Activated T-cell treated with anti-CD3 and anti-CD28 coated beads for 48 hours (primary cell): ENCODE measurements at regions not wholly inside any gene's neighbourhood (a gene's known extent, or its start where the extent isn't known, plus 50 kb on each side); places are given as distances from the start of the nearest gene placed in this dataset.
"Not testable (repeated sequence)": the region's sequence is repeated elsewhere in the genome, so short reads cannot be mapped to it uniquely, and the experiment has no call there.

Experiments
- DNase-seq: peaks from one replicate; pipeline ENCODE4 v3.0.0-alpha.2; 2020; ENCODE audit warnings: low read depth

DNA sequence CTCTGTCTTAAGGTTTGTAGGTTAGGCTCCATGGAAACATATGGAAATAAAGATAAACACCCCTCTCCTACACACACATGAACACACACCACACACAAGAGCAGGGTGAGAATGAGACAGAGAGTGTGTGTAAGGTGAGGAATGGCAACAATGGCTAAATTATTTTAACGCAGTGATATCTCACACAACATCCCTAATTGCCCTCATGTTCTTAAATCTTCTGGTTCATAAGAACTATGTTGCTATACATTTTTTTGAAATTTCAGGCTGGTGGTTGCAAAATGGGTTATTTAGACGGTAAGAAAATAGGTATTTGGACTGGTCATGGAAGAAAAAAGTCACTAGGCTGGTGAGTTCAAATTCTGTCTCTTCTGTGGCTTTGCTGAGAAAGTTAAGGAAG, 316.7 kb upstream of the ESRRG start:
- DNase-seq: no peak

DNA sequence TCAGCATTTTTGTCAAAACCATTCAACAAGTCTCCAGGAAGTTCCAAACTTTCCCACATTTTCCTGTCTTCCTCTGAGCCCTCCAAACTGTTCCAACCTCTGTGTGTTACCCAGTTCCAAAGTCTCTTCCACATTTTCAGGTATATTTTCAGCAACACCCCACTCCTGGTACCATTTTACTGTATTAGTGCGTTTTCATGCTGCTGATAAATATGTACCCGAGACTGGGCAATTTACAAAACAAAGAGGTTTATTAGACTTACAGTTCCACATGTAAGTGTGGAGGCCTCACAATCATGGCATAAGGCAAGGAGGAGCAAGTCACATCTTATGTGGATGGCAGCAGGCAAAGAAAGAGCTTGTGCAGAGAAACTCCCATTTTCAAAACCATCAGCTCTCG, 315.9 kb upstream of the ESRRG start:
- not testable (repeated sequence) for DNase-seq

DNA sequence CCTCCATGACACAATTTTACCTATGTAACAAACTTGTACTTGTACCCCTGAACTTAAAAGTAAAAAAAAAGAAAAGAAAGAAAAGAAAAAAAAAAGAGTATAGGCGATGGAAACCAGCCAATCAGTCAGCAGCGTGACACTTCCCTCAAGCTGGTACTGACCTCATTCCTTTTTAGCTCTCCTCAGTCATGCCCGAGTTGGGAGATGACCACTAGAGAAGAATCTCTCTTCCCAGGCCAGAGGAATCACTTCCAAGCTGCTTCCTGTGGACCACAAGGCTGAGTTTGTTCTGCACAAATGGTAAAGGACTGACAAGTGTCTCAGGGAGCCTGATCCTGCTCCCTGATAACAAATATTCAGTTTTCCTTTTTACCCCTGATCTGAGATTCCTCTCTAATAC, 313.5 kb upstream of the ESRRG start:
- no peak for DNase-seq

DNA sequence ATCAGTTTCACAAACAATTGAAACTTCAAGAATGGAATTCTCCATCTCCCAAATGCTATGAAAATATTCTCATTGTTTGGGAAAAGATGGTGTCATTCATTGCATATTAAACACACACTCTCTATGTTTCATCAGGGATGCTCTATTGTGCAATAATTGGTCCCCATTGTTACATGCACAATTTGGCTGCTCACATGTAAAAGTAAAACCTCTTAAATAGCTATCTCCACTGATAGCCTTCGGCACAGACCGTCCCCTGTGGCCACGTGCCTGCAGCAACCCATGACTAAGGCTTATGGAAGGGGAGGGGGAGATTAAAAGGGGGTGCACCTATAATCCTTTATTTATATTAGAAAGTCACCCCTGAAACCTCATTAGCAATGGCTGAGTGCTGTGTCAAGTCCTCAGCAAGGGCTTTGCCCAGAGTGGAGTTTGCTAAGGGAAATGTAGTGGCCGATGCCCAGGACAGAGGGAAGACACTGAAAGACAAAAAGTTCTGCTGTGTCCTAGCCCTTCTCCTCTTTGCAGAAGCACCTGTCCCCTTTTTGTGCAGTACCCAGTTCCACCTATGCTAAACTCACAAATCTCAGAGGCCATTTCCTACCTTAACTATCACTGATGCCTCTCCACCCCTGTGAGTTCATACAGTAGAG, 309.6 kb upstream of the ESRRG start:
- no peak for DNase-seq

DNA sequence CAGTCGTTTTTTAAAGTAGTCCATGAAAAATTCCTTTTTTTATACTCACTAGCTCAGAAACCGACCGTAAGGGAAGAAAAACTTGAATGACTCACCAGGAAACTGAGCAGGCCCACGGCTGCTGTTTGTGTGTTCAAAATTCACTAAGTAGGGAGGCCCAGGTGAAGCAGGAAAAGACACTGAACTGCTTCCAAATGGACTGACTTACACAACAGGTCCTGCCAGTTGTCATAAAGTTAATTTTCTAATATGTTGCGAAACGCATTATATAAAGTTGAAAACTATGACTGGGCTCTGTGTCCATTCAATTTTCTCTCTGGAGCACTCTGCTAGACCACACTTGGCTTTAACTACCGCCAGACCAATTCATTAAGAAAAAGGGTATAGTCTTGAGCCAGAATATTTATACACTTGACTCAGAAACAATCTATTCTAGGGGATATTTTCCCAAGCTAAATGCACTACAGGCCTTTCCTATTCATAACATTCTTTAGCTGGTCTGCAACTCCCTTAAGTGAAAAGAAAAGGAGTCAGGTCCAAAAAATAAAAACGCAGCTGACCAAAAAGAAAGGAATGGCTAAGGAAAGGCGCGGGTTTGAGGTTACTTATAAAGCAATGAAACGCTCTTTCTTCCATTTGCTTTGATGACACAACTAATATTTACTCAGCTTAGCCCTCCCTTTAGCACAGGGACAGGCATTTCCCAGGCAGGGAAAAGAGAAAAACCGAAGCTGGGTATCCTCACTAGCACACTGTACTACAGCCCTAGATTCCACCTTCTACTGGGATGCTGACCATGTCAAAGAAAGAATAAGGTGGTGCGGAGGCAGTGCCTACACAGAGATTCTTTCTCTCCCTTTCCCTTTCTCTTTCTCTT, 306.3 kb upstream of the ESRRG start:
- DNase-seq: no peak

DNA sequence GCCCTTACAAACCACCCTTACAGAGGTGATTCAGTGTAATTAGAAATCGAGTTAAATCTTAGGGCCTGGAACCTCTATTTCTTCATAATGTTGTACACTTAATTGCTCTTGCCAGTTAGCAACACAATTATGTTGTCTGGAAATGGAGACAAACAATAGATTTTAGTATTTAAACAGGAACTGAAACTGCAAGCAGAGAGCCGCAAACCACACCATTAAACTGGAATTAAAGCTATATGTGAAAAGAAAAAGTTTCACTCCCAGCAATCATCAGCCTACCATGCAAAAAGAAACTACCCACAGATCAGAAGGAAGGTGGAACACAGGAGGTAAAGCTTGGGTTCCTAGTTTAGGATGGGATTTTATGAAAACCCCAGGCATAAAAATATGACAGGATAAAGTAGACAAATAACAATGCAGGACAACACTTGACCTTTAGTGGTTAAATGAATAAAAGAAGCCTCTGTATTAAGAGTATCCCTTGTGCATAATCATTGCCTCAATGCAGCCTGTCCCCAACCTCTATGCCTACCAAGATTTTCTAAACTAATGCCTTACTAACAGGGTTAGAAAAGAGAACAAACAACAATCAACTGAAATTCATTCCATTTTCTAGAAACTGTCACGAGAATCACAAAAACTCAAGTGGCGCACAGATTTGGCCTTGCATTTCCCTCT, 304.3 kb upstream of the ESRRG start:
- DNase-seq: no peak

DNA sequence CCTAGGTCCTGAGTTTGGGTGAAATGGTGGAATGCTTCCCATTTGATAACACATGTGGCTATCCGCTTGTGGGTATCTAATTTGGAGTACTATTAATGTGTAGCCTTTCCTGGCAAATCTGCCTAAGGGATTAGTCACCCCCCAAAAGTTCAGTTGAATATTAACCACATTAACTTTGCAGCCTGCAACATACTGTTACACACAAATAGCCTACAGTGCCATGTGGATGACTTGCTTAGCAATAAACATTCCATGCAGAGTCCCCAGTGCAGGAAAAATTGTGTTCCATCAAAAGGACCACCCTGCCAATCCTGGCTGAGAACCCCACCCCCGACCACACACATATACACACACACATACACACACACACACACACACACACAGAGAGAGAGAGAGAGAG, 303.3 kb upstream of the ESRRG start:
- DNase-seq: no peak

DNA sequence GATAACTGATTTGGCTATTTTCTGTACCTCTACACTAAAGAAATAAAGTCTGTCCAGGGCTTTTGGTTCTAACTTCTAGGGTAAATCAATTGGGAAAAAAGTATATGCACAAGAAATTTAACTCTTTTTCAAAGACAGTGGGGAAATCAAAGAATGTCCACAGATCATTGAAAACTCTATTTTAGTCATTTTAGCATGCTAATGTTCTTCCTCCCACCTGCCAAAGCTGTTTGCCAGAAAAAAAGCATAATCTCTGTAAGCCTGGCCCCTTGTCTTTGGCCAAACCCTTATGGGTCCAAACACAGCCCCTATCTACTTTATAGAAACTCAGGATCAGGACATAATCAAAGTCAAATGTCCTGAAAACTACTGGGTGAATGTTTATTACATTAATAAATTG, 302.2 kb upstream of the ESRRG start:
- no peak for DNase-seq

DNA sequence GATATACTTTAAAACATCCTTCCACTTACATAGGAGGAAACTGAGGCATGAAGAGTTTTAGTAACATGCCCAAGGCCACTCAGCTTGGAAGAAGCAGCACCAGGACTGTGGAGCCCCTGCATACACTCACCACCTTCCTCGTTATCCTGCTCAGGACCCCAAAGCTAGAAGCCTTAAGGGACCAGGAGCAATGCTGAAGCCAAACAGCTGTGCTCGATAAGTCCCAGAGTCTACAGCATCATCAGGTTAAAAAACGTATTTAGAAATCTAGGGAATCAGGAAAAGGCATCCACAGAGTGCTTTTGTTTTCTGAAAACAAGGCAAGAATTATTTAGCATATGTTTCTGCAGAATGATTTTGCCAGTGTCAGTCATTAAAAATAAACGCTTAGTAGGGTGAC, 301.7 kb upstream of the ESRRG start:
- DNase-seq: no peak

DNA sequence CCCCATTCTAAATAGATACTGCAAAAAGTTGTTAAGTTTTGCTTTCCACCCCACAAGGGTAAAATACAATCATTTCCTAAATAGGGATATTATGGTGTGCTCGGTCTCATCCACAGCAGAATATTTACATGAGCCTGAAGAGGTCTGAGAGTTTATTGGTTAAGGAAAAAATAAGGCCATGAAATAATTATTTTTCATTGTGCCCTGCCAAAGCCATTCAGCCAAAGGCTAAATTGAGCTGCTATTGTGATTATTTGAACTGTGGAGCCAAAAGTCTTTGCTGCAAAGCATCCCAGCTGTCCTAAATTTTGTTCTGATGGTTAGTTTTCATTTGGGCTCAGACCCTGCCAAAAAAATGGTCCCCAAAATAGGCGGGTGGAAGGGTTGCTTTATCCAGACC, 298.7 kb upstream of the ESRRG start:
- no peak for DNase-seq

DNA sequence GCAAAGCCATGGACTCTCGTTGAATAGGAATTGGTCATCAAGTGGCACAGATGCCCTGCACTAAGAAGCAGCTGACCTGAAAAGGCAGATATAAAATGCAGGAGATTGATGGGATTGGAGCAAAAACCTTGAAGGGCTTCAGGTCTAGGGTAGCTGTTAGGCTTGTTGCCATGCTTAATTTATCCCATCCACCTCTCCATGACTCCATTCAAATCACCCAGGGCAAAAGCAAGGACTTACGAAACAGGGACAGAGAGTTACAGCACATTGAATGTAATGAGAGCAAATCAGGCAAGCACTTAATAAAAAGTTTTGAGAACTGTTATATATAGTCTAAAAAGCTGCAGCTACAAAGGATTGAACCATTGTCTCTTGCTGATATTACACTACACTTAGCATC, 298.2 kb upstream of the ESRRG start:
- no peak for DNase-seq

DNA sequence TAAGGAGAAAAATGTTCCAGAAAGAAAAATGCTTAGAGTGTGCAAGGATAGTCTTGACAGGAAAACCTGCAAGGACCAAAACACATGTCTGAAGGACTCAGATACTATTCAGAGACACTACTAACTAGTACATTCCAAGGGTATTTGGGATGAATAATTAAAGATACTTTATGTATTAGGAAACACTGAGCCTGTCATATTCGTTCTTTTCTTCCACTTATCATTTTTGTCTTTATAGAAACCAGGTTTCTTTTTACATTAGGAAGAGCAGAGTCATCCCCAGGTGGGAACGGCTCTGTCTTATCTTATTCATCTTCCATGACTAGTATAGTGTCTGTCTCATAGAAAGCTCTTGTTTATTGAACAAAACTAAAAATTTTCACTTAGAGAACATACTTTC, 296.2 kb upstream of the ESRRG start:
- DNase-seq: no peak

DNA sequence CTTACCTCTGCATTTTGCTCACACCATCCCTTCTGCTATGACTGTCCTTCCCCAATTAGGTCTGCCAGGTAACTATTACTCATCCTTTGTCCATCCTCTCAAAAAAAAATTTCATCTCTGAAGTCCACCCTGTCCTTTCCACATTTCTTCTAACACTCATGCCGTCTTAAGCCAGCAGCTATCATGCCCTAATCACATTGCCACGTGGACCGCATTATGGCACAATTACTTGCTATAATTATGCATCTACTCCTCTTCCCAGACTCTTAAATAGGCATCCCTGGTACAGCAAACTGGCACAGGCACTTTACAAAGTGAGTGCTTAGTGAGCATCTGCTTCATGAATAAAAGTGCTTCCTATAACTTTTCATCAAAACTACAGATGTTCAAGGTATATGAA, 295.4 kb upstream of the ESRRG start:
- DNase-seq: no peak

DNA sequence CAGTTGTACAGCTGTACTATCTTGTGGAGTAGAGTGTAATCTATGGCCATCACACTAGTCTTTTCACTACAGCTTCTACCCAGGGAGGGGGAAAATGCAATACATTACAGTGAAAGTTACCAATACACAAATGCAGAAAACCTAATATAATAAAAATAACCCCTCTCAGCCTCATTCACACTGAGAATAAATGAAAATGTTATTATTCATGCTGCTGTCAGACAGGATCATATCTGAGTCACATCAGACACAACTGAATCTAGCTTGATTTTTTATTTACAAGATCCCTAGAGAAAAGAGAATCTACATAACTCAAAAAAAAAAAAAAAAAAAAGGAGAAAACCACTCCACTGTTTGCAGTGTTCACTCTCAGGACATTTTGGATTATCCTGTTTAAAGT, 293.9 kb upstream of the ESRRG start:
- no peak for DNase-seq

DNA sequence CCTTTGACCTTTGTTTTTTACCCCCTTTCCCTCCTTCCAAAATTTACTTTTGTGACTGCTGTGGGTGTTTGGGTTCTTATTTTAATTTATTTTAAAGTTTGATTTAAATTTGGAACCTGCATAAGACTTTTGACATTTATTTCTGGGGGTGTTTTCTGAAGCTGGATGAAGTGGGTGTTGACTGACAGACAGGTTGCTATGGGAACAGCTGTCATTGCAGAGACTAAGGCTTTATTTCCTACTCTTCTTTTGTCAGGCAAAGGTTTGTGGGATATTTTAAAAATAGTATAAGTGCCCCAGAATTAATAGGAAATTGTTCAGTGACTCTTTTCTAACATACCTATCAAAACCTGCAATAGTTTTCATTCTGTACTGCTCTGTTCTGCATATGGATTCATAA, 290.8 kb upstream of the ESRRG start:
- no peak for DNase-seq

DNA sequence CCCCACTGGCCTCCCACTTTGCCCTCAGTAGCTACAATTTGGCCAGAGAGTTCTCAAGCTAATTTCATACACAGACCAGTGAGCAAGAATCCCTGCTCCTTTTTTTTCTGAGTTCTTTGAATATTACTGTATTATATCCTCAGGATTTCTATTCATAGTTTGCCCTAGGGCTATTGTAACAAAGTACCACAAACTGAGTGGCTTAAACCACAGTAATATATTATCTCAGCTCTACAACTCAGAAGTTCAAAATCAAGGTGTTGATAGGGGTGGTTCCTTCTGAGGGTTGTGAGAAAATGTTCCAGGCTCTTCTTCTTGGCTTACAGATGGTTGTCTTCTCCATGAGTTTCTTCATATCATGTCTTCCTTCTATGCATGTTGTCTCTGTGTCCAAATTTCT, 289.4 kb upstream of the ESRRG start:
- DNase-seq: no peak

DNA sequence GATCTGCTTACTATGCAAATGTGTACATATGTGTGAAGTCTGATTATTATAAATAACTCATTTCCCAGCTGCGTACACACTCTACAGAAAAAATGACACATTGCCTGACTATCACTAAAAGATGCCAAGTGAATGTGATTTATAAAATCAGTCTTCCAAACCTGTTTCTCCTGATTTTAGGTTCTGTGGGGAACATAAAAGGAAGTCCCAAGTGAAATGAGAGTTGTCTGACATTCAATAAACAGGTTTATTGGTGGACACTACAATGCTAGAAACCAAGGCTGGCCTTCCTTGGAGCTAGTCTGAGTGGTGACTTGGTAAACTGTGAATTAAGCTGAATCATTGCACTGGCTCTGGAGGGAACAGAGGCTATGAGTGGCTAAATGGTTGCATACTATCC, 287.9 kb upstream of the ESRRG start:
- no peak for DNase-seq

DNA sequence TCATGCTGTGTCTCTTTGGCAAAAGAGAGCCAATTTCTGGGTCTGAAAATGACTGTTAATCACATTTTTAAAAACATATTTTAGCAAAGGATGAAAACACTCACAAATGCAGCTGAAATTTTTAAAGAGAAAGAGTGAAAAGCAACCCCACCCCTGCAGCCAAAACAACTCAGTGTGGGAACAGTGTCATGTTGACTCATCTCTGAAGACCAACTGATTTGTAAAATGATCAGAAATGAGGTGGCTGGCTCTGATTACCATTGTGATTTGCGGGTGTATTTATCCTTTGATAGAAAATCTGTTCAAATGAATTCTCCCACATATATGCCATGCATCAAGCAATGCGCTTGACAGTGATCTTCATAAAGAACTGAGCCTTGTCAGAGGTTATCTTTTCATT, 287.0 kb upstream of the ESRRG start:
- no peak for DNase-seq

DNA sequence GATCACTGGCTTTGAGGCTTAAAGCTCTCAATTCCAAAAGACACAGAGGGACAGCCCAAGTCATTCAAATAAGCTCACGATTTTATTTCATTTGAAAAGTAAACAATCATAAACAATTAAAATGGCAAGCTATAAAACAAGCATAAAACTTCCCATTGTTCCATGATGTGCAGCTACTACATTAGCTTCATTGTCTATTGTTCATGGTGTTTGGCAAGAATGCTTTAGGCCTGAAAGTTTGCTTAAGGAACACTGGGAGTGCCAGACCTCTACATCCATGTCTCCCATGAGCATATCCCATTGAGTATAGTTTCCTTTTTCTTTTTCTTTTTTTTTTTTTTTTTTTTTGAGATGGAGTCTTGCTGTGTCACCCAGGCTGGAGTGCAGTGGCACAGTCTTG, 286.1 kb upstream of the ESRRG start:
- DNase-seq: no peak

DNA sequence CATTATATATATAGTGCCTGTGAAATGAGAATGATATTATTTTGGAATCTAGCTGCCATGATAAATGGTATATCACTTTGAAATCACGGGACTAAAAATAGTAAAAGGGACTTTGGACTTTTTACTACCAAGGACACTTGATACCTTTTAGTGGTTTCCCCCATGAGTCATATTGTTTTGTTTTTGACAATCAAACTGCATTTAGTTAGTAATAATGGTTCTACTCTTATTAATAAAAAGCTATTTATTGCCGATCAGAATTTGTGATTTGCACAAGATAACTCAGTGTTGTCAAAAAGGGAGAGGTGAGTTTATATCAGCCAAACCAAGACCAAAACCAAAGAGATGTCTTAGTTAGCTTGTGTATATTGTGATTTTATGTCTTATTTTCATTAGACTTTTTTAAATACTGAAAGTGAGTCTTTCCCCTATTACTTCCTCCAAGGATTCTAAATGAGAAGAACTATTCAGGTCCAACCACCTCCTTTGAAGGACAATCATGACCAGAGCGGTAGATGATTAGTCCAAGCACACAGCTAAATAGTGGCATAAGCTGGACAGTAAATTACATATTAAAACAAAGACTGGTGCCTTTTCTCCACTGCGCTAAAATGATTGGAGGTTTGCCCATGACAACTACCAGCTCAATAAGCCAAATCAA, 281.7 kb upstream of the ESRRG start:
- no peak for DNase-seq

DNA sequence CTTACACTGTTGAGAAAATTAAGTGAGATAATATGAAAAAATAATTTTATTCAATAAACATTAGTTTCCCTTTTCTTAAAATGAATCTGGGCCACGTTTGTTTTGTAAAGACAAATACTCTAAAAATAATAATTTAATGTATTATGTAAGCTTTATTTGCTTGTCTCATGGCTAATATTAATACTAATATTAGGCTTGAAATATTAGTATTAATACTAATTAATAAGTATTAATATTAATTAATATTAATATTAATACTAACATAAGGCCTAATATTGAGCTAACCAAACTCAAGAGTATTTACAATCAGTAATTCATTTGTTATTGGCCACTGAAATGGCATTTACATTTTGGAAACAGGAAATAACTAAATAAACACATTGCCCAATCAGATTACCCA, 280.1 kb upstream of the ESRRG start:
- DNase-seq: no peak

DNA sequence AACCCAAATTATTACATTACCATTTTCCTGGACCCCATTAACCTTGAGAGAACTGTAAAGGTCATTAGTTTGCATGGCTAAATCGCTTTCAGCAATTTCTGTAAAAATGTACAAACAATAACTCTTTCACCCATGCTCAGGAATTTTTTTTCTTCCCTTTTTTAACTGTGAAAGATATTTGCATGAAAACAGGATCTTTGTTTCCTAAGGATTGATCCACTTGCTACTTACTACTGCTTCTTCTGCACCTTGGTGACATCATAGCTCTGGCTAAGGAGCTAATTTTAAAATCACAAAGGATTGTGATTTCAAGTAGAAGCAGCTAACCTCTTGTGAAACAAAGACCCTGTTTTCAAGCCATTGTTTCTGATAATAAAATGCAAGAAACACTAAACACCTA, 274.6 kb upstream of the ESRRG start:
- DNase-seq: no peak

DNA sequence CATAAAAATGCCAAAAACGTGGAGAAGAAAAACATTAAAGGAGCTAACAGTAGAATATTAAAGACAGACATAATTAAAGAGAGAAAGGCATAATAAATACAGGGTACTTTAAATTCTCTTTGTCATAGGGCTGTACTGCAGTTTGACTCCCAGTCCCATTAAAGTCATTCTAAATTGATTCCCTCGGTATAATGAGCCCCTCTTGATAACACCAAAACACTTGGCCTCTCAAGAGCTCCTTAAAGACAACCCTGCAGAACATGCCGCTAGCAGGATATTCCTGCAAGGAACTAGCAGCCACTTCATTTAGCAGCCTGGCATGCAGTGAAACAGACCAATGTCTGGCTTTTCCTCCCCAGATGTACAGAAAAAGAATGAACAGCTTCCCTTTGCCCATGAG, 273.8 kb upstream of the ESRRG start:
- DNase-seq: no peak
